ENCODE measurements at regions not wholly inside any gene's neighbourhood (a gene's known extent, or its start where the extent isn't known, plus 50 kb on each side); places are given as distances from the start of the nearest gene placed in this dataset.

- Histone ChIP-seq H2AFZ (ENCODE audit: low read depth, low read length, poor library complexity, severe bottlenecking) (no peak overlapping the region), H3K36me3 (ENCODE audit: control insufficient read depth in 1 of 2, insufficient read depth in 2 of 2, low read length in 2 of 2) (no peaks in the 10 kb centered on the region), H3K4me3 (replicated peaks in 1 of 2; ENCODE audit: low read depth in 1 of 2, low read length in 2 of 2) (no peak overlapping the region), H3K9me2 (ENCODE audit: insufficient read depth) (no peaks in the 10 kb centered on the region), H4K20me1 (ENCODE audit: insufficient read depth) (no peaks in the 10 kb centered on the region), H3K27ac (ENCODE audit: low read depth, low read length) (no peak overlapping the region), H3K4me2 (ENCODE audit: low read length) (no peak overlapping the region), H3K4me1 (ENCODE audit: control insufficient read depth in 1 of 2, insufficient read depth in 2 of 2, low read length in 2 of 2) (no peaks in the 10 kb centered on the region), H3K9ac (ENCODE audit: low read length) (no peak overlapping the region), H3K79me2 (ENCODE audit: insufficient read depth, low read length) (no peaks in the 10 kb centered on the region), H3K9me3 (ENCODE audit: control insufficient read depth in 1 of 2, insufficient read depth in 1 of 2, low read depth in 1 of 2, low read length in 2 of 2) (peaks cover 12 to 21% of the 10 kb centered on the region in 2 experiments; a peak in 2 of 4 replicates), H3K27me3 (ENCODE audit: insufficient read depth, low read length) (no peaks in the 10 kb centered on the region)
- BruUV-seq (replicated peaks), result no TSS peak
- POLR2A ChIA-PET, result no interaction called here
- CTCF ChIA-PET, result no interaction called here
- ATAC-seq (no peak), DNase-seq (ENCODE audit: low read depth, low spot score) (no peak)
- TF ChIP-seq SIN3A (IDR thresholded peaks at IDR 0.05; ENCODE audit: low read depth), result no peak
- no peak for TF ChIP-seq ZBTB33 (IDR thresholded peaks at IDR 0.05; ENCODE audit: extremely low read depth, insufficient replicate concordance, low read length)
- no peak for TF ChIP-seq YY1 (IDR thresholded peaks at IDR 0.05; ENCODE audit: extremely low read depth, insufficient replicate concordance, low read depth, low read length)
- no peak for TF ChIP-seq REST (IDR thresholded peaks at IDR 0.05; ENCODE audit: low read depth)
- TF ChIP-seq ZFX (IDR thresholded peaks at IDR 0.05), result no peak
- TF ChIP-seq EZH2phosphoT487 (IDR thresholded peaks at IDR 0.05; ENCODE audit: borderline replicate concordance), result no peak
- no peak for TF ChIP-seq CTCF (IDR thresholded peaks at IDR 0.05 in 2 of 3, conservative IDR thresholded peaks at IDR 0.05 in 1 of 3; ENCODE audit: borderline replicate concordance in 1 of 3, insufficient read depth in 1 of 3, low read depth in 2 of 3, low read length in 2 of 3)
- no peak for TF ChIP-seq CBX3 (IDR thresholded peaks at IDR 0.05; ENCODE audit: low read depth)
- TF ChIP-seq SP1 (IDR thresholded peaks at IDR 0.05; ENCODE audit: low read depth), result no peak
- no peak for TF ChIP-seq POLR2AphosphoS5 (IDR thresholded peaks at IDR 0.05; ENCODE audit: low read depth, low read length)
- TF ChIP-seq TCF7L2 (IDR thresholded peaks at IDR 0.05; ENCODE audit: borderline replicate concordance, extremely low read depth, insufficient read depth, insufficient read length), result no peak
- no peak for TF ChIP-seq SRF (IDR thresholded peaks at IDR 0.05; ENCODE audit: low read depth)
- no peak for TF ChIP-seq ELF1 (IDR thresholded peaks at IDR 0.05; ENCODE audit: borderline replicate concordance, low read depth)
- no peak for TF ChIP-seq EZH2 (IDR thresholded peaks at IDR 0.05)
- intact Hi-C loops (cut with micrococcal nuclease), result no loop called here
- RAD21 ChIA-PET (ENCODE audit: low non-redundant PET in 1 of 2, low total read pairs in 2 of 2, uncharacterized antibody in 2 of 2, unreplicated experiment in 2 of 2), result no interaction called here
Measured at GRCh38 chr2:103980401-103980800, 873.5 kb upstream of the POU3F3 start.
